Stomach (tissue), 8 donors: ENCODE measurements at regions not wholly inside any gene's neighbourhood (a gene's known extent, or its start where the extent isn't known, plus 50 kb on each side); places are given as distances from the start of the nearest gene placed in this dataset.
A peak's percentile ranks its signal among the peaks of the same experiment; 100 is the strongest.

ENCODE experiments used
- DNase-seq, 2 donors: peaks; one replicate each; pipeline versions ENCODE4 v3.0.0 to v3.0.0-alpha.2; 2013 to 2019
- H3K27ac ChIP-seq, 5 donors: fragments of 200-600 bp in 4 of 5; sonication (generic) in 4 of 5; one replicate each; pipeline ENCODE4 v1.5.1; 2013 to 2019; ENCODE audit warnings: mild to moderate bottlenecking in 1 of 5, moderate library complexity in 1 of 5
- H3K27me3 ChIP-seq, 3 donors: fragments of 200-600 bp; sonication (generic); one replicate each; pipeline ENCODE4 v1.5.1; 2017 to 2019; ENCODE audit warnings: mixed run types in 1 of 3
- H3K36me3 ChIP-seq, 4 donors: fragments of 200-600 bp; sonication (generic); 1 replicate in 3 of 4; 2 replicates in 1 of 4; pipeline ENCODE4 v1.5.1; 2016 to 2019
- H3K4me1 ChIP-seq, 4 donors: fragments of 200-600 bp; sonication (generic); one replicate each; pipeline ENCODE4 v1.5.1; 2016 to 2019
- H3K4me3 ChIP-seq, 4 donors: fragments of 200-600 bp; sonication (generic) in 3 of 4; one replicate each; pipeline ENCODE4 v1.5.1; 2016 to 2019; ENCODE audit warnings: mild to moderate bottlenecking in 1 of 4
- H3K9me3 ChIP-seq, 4 donors: fragments of 200-600 bp; sonication (generic); one replicate each; pipeline ENCODE4 v1.5.1; 2016 to 2019
- CTCF ChIP-seq, 7 experiments: fragments of 450-650 bp in 4 of 7; fragments of 200-600 bp in 3 of 7; sonication (generic) in 3 of 7; IDR thresholded peaks; one replicate each; pipeline ENCODE4 v1.5.1; 2016 to 2019; ENCODE audit warnings: antibody characterized with exemption in 7 of 7, control low read depth in 2 of 7, mild to moderate bottlenecking in 1 of 7
- EP300 ChIP-seq: sonication (generic); formaldehyde crosslinking; IDR thresholded peaks from one replicate; pipeline ENCODE4 v1.6.1; 2017; ENCODE audit warnings: antibody characterized with exemption
- POLR2A ChIP-seq, 4 donors: fragments of 450-650 bp; IDR thresholded peaks; one replicate each; pipeline ENCODE4 v1.6.1; 2016; ENCODE audit warnings: antibody characterized with exemption in 4 of 4, control low read depth in 2 of 4, mild to moderate bottlenecking in 1 of 4, moderate library complexity in 1 of 4
- POLR2AphosphoS5 ChIP-seq, 3 donors: sonication (generic); formaldehyde crosslinking; IDR thresholded peaks; one replicate each; pipeline ENCODE4 v1.6.1; 2016; ENCODE audit warnings: antibody characterized with exemption in 3 of 3
- WGBS, 5 donors: extraction: QIAGEN DNeasy Blood & Tissue Kit in 3 of 5; methylation state at CpG; one replicate each; pipeline versions ENCODE4 v1.1.5 to v1.1.7; 2013 to 2018; 5-methylcytosine and 5-hydroxymethylcytosine counted together
- intact Hi-C: fragments of 100-400 bp; cut with DNase I; formaldehyde crosslinking; loops from one replicate; pipeline ENCODE4 v1.15.1; 2023; ENCODE audit warnings: low total_unique reads
- donor health status: healthy with polysubstance abuse.
- donor health status: Bipolar disorder and iron deficiency.
- donor health status: healthy.

DNA sequence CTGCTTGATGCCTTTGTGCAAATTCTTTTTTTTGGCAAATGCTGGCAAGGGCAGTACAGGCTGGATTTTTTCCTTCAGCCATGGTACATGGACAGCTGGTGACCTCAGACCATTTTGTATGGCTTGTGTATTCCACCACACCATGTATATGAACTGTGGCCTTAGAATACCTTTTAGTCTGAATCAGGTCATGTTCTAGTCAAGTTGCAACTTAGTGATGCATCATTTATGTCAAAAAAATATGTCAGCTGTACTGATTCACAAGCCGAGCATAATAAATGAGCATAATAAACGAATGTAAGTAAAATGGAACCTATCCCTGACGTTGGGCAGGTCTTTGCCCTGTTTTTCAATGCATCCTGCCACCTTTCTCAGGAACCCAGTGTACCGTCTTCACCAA lies 219.7 kb upstream of the RUNX1 start:
- Histone ChIP-seq H3K27ac (no peak overlapping the region), H3K4me3 (no peak overlapping the region)
- intact Hi-C loops, result no loop called here

GRCh38 chr21:35268261-35268660 lies 219.2 kb upstream of the RUNX1 start:
- no peak for DNase-seq
- Histone ChIP-seq H3K36me3 (no peaks in the 10 kb centered on the region), H3K27me3 (no peaks in the 10 kb centered on the region), H3K4me1 (peaks cover 0 to 8% (median 3%) of the 10 kb centered on the region in 4 donors), H3K9me3 (no peaks in the 10 kb centered on the region), H3K27ac (no peak overlapping the region), H3K4me3 (no peak overlapping the region)
- TF ChIP-seq CTCF (IDR thresholded peaks at IDR 0.05), result no peak
- TF ChIP-seq POLR2AphosphoS5 (IDR thresholded peaks at IDR 0.05), result no peak
- TF ChIP-seq EP300, result no peak
- TF ChIP-seq POLR2A (IDR thresholded peaks at IDR 0.05), result no peak
- intact Hi-C loops, result no loop called here
- WGBS, 5 donors, result 83 to 90% (median 89%) methylated on average over 1 of the region's 1 CpG

More for the DNA sequence above, 219.7 kb upstream of the RUNX1 start:
- TF ChIP-seq EP300, result no peak
- TF ChIP-seq POLR2AphosphoS5 (IDR thresholded peaks at IDR 0.05), result no peak
- no peak for TF ChIP-seq CTCF (IDR thresholded peaks at IDR 0.05)
- no peak for TF ChIP-seq POLR2A (IDR thresholded peaks at IDR 0.05)
- no peaks in the 10 kb centered on the region for H3K9me3 ChIP-seq
- H3K36me3 ChIP-seq, result no peaks in the 10 kb centered on the region
- WGBS, 5 donors, result 79 to 95% (median 91%) methylated on average over 4 of the region's 4 CpGs
- H3K4me1 ChIP-seq, result peaks cover 0 to 8% (median 3%) of the 10 kb centered on the region in 4 donors
- no peaks in the 10 kb centered on the region for H3K27me3 ChIP-seq
- no peak for DNase-seq

GRCh38 chr21:35266546-35266945 lies 217.4 kb upstream of the RUNX1 start:
- Histone ChIP-seq H3K4me3 (no peak overlapping the region), H3K4me1 (peaks cover 0 to 8% (median 3%) of the 10 kb centered on the region in 4 donors), H3K27ac (no peak overlapping the region), H3K27me3 (no peaks in the 10 kb centered on the region), H3K36me3 (no peaks in the 10 kb centered on the region), H3K9me3 (no peaks in the 10 kb centered on the region)
- intact Hi-C loops, result no loop called here
- WGBS, 5 donors, result 81 to 97% (median 90%) methylated on average over 3 of the region's 3 CpGs
- no peak for DNase-seq
- no peak for TF ChIP-seq POLR2AphosphoS5 (IDR thresholded peaks at IDR 0.05)
- no peak for TF ChIP-seq CTCF (IDR thresholded peaks at IDR 0.05)
- no peak for TF ChIP-seq EP300
- TF ChIP-seq POLR2A (IDR thresholded peaks at IDR 0.05), result no peak

- Histone ChIP-seq H3K36me3 (no peaks in the 10 kb centered on the region), H3K4me1 (peaks cover 0 to 8% (median 3%) of the 10 kb centered on the region in 4 donors), H3K9me3 (no peaks in the 10 kb centered on the region), H3K27ac (no peak overlapping the region), H3K4me3 (no peak overlapping the region), H3K27me3 (no peaks in the 10 kb centered on the region)
- DNase-seq, result no peak
- WGBS, 5 donors, result 57 to 66% (median 64%) methylated on average over 8 of the region's 8 CpGs
- intact Hi-C loops, result no loop called here
- peak in 1 of 3 donors; percentile 16 for TF ChIP-seq POLR2AphosphoS5 (IDR thresholded peaks at IDR 0.05)
- no peak for TF ChIP-seq POLR2A (IDR thresholded peaks at IDR 0.05)
Observed at GRCh38 chr21:35265170-35265877, 216.2 kb upstream of the RUNX1 start.

GRCh38 chr21:35259457-35259856 lies 210.4 kb upstream of the RUNX1 start:
- no peaks in the 10 kb centered on the region for H3K9me3 ChIP-seq
- no peak for DNase-seq
- H3K4me3 ChIP-seq, result no peak overlapping the region
- intact Hi-C loops, result no loop called here
- H3K27ac ChIP-seq, result no peak overlapping the region
- H3K4me1 ChIP-seq, result peaks cover 0 to 42% (median 19%) of the 10 kb centered on the region in 4 donors
- H3K36me3 ChIP-seq, result no peaks in the 10 kb centered on the region
- 38 to 57% (median 47%) methylated on average over 2 of the region's 2 CpGs for WGBS, 5 donors
- H3K27me3 ChIP-seq, result no peaks in the 10 kb centered on the region
- TF ChIP-seq POLR2A (IDR thresholded peaks at IDR 0.05) (no peak), CTCF (IDR thresholded peaks at IDR 0.05) (no peak), EP300 (no peak), POLR2AphosphoS5 (IDR thresholded peaks at IDR 0.05) (no peak)
